ENCODE measurements at regions not wholly inside any gene's neighbourhood (a gene's known extent, or its start where the extent isn't known, plus 50 kb on each side); places are given as distances from the start of the nearest gene placed in this dataset.

DNA sequence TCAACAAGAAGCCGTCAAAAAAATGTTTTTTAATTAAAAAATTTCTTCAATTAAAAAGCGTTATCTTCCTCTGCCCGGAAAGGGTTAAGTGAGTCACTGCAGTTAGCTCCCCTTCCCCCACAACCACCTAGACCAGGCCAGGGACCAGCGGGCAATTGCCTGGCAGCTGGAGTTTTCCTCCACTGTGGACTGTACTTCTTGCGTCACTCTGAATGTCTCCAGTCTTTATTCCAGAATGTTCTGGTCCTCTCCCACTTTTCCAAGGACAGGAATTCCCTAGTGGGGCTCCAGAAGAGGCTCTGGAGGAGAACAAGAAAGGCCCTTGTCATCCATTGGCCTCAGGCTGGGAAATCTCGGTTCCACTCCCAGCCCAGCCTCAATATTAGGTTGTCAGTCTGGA is 114.0 kb downstream of the C9orf50 start:
- H3K9me3 ChIP-seq (replicated peaks): peaks cover 10% of the 10 kb centered on the region
- peaks cover 18% of the 10 kb centered on the region for H3K4me1 ChIP-seq (replicated peaks)
- H3K27ac ChIP-seq: 0 out of 2 replicates have a peak overlapping the region, but pooled peaks have one; percentile 1
- no peak for DNase-seq (ENCODE audit: low read depth in 1 of 2, low spot score in 2 of 2)
- no peak overlapping the region for H3K4me3 ChIP-seq
- H3K27me3 ChIP-seq (replicated peaks): no peaks in the 10 kb centered on the region
- peaks cover 5% of the 10 kb centered on the region; the same call in 1 of the 2 replicates for H3K36me3 ChIP-seq

DNA sequence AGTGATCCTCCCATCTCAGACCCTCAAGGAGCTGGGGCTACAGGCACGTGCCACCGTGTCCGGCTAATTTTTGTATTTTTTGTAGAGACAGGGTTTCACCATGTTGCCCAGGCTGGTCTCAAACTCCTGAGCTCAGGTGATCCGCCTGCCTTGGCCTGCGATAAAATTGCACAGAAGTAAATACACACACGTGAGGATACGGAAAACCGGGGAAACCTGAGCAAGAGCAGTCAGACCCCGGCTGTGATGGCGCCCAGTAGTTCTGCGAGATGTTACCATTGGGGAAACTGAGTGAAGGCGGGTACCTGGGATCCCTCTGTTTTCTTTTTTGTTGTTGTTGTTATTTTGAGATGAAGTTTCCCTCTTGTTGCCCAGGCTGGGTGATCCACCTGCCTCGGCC is 114.9 kb downstream of the C9orf50 start:
- H3K9me3 ChIP-seq (replicated peaks): peaks cover 9% of the 10 kb centered on the region
- DNase-seq (ENCODE audit: low read depth in 1 of 2, low spot score in 2 of 2): no peak
- H3K4me1 ChIP-seq (replicated peaks): peaks cover 20% of the 10 kb centered on the region
- H3K4me3 ChIP-seq: no peak overlapping the region
- peaks cover 9% of the 10 kb centered on the region; the same call in 1 of the 2 replicates for H3K36me3 ChIP-seq
- no peaks in the 10 kb centered on the region for H3K27me3 ChIP-seq (replicated peaks)
- no peak overlapping the region for H3K27ac ChIP-seq

DNA sequence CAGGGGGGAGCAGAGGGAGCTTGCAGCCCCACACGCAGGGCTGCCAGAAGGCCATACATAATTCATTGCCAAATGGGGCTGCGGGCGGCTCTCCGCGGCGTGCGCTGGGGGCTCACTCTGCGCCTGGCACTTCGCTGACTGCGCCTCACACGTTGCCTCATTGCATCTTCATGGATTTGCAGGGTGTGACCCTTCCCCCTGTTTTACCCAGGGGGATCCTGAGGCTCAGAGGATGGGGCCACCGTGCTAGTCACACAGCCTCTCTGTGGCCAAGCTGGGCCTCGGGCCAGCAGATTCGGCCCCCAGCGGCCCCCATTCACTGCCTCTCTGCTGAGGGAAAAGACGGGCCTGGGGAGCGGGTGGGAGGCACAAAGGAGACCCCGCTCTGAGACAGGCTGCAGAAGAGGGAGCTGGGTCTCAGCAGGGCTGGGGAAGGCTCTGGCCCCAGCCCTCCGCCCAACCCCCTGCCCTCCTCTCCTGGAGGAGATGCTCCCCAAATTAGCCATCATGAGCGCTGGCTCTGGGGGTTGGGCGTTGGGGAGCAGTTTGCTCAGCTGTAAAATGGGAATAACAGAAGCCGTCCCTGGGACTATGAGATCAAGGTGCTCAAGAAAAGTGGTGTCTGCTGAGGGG is 115.5 kb downstream of the C9orf50 start:
- peaks cover 27% of the 10 kb centered on the region for H3K4me1 ChIP-seq (replicated peaks)
- peaks cover 11% of the 10 kb centered on the region; the same call in 1 of the 2 replicates for H3K36me3 ChIP-seq
- H3K27me3 ChIP-seq (replicated peaks): no peaks in the 10 kb centered on the region
- H3K9me3 ChIP-seq (replicated peaks): peaks cover 3% of the 10 kb centered on the region
- no peak overlapping the region for H3K27ac ChIP-seq
- DNase-seq (ENCODE audit: low read depth in 1 of 2, low spot score in 2 of 2): no peak
- no peak overlapping the region for H3K4me3 ChIP-seq

DNA sequence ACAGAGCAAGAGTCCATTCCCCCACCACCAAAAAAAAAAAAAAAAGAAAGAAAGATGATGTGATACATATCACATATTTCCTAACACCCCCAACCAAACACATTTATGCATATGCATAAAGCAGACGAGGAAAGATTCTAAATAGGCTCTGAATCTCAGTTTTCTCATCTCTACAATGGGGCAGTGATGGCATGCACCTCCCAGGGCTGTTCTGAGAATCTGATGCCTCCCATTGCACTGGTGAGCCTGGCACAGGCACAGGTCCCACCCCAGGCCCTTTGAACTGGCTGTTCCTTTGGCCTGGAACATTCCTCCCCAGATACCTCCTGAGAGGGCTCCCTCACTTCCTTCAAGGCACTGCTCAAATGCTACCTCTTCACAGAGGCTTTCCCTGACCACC is 116.5 kb downstream of the C9orf50 start:
- Histone ChIP-seq H3K9me3 (replicated peaks) (no peaks in the 10 kb centered on the region), H3K27ac (no peak overlapping the region), H3K4me3 (no peak overlapping the region), H3K4me1 (replicated peaks) (peaks cover 37% of the 10 kb centered on the region), H3K36me3 (peaks cover 11% of the 10 kb centered on the region; the same call in 1 of the 2 replicates), H3K27me3 (replicated peaks) (no peaks in the 10 kb centered on the region)
- no peak for DNase-seq (ENCODE audit: low read depth in 1 of 2, low spot score in 2 of 2)

DNA sequence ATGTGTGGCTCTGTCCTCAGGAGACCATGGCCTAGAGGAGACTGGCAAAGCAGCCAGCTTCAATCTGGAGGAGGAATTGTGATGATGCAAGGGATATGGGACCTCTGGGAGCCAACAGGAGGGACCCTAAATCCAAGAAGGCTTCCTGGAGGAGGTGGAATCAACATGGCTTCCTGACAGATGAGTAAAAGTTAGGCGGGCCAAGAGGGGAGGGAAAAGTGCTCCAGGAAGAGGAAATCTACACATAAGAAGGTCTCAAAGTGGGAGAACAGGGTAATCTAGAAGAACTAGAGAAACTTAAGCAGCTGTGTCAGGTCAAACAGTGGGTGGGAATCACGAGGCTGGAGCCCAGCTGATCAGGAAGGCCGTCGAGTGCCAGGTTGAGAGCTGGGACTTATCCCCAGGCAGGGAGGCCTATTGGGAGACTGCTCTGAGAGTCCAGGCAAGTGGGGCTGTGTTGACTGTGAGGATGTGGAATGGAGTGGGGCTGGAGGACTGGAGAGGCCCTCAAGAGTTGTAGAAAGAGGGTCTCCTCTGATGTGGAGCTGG is 119.1 kb downstream of the C9orf50 start:
- Histone ChIP-seq H3K27me3 (replicated peaks) (no peaks in the 10 kb centered on the region), H3K27ac (no peak overlapping the region), H3K4me1 (replicated peaks) (peaks cover 45% of the 10 kb centered on the region), H3K9me3 (replicated peaks) (no peaks in the 10 kb centered on the region), H3K4me3 (no peak overlapping the region), H3K36me3 (peaks cover 13% of the 10 kb centered on the region; the same call in 1 of the 2 replicates)
- DNase-seq (ENCODE audit: low read depth in 1 of 2, low spot score in 2 of 2): no peak

DNA sequence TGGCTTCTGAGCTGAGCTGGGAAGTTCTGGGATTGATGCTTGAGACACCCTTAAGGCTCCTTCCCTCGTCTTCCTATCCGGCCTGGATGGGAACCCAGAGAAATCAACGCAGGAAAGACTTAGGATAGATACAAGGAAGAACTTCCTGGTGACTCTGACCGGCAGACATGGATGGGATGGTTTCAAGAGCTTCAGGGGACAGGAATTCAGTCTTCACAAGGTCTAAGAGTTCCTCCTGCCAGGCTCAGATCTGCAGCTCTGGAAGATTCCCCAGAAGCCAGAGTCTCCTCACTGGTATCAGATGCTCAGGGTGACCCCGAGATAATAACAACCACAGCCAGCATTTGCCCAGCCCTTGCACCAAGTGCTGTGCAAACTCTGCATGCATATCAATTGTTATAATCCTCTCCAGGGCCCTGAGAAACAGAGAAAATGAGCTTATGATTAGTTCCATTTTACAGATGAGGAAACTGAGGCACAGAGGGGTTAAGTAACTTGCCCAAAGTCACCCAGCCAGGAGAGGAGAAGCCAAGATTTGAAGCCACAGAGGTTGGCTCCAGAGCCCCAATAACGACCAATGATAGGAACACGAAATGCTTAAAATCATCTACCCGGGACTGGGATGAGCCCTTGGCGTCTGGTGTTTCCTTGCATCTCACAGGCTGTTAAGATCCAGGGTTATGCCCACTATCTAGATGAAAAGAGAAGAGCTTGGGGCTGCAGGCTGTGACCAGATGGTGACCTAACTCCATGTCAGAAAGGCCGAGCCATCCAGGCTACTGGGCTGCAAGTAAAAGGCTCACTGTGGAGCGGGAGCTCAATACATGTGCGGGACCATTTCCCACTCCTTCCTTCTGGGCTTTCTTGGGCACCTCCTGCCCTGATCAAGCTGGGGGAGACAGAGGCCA is 119.8 kb downstream of the C9orf50 start:
- Histone ChIP-seq H3K4me3 (no peak overlapping the region), H3K27ac (0 out of 2 replicates have a peak overlapping the region, but pooled peaks have one; percentile 44), H3K27me3 (replicated peaks) (no peaks in the 10 kb centered on the region), H3K36me3 (peaks cover 13% of the 10 kb centered on the region; the same call in 1 of the 2 replicates), H3K4me1 (replicated peaks) (peaks cover 46% of the 10 kb centered on the region), H3K9me3 (replicated peaks) (no peaks in the 10 kb centered on the region)
- no peak for DNase-seq (ENCODE audit: low read depth in 1 of 2, low spot score in 2 of 2)

DNA sequence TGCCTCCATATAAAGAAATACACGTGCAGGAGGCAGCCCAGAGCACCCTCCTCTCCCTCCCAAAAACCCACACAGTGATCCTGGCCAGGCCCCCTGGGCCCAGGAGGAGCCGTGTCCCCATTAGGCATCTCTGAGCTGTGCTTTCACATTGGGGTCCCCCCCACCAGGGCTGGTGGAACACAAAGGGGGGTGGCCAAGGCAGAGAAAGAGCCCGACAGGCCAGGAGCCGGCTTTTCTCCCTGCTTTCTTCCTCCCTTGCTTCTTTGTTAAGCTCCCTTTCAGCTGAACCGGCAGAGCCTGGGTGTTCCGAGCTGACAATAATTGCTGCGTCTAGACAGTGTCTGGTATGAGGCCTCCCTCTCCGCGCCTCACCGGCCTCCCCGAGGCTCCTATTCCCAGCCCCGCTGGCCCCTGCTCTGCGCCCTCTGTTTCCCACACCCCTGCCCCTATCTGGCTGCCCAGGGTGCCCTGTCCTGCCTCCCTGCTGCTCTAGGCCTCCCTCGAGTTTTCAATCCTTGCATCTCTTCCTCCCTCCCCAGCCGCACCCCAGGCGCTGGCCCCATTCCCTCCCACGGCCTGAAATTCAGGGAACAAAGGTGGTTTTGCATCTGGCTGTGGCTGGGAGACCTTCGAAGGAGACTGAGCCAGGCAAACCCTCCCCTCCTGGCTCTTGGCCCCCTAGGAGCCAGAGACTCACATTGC is 120.6 kb downstream of the C9orf50 start:
- DNase-seq (ENCODE audit: low read depth in 1 of 2, low spot score in 2 of 2): peak; percentile 58
- Histone ChIP-seq H3K27me3 (replicated peaks) (no peaks in the 10 kb centered on the region), H3K27ac (peak overlapping the region; percentile 44; the same call in 1 of the 2 replicates), H3K4me1 (replicated peaks) (peaks cover 54% of the 10 kb centered on the region), H3K36me3 (peaks cover 13% of the 10 kb centered on the region; the same call in 1 of the 2 replicates), H3K4me3 (no peak overlapping the region), H3K9me3 (replicated peaks) (no peaks in the 10 kb centered on the region)

DNA sequence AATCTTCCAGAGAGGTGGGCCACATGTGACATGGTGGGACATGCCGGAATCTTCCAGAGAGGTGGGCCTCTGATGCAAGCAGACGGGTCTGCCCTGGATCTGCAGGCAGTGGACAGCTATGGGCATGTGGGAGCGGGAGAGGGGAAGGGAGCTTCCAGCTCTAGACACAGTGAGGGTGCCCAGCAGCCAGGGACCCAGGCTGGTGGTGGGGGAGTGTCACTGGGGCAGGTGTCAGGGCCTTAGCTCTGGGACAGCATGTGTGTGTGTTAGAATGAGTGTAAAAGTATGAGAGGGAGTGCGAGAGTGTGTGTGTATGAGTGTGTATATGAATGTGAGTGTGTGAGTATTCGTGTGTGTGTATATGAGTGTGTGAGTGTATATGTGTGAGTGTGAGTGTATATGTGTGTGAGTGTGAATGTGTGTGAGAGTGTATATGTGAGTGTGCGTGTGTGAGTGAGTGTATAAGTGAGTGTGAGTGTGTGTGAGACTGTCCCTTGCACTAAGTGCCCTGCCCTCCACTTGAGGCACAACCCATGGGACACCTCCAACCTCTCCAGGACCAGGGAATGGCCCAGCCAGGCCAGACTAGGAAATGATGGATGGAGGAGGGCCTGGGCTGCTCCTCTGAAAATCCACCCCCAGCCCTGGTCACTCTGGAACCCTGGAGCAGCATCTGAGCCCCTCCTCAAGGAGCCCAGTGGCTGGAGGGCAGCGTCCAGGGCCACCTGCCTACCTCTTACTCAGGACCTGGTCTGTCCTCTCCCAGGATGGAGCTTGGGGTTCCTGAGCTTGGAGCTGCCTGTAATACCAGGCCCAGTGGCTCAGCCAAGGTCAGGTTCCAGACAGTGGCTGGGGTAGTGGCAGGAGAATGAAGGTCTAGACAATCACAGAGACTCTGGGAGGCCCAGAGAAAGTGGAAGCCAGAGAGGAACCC is 122.2 kb downstream of the C9orf50 start:
- Histone ChIP-seq H3K4me3 (no peak overlapping the region), H3K27ac (no peak overlapping the region), H3K4me1 (replicated peaks) (peaks cover 57% of the 10 kb centered on the region), H3K27me3 (replicated peaks) (no peaks in the 10 kb centered on the region), H3K9me3 (replicated peaks) (no peaks in the 10 kb centered on the region), H3K36me3 (peaks cover 16% of the 10 kb centered on the region)
- DNase-seq (ENCODE audit: low read depth in 1 of 2, low spot score in 2 of 2): no peak

DNA sequence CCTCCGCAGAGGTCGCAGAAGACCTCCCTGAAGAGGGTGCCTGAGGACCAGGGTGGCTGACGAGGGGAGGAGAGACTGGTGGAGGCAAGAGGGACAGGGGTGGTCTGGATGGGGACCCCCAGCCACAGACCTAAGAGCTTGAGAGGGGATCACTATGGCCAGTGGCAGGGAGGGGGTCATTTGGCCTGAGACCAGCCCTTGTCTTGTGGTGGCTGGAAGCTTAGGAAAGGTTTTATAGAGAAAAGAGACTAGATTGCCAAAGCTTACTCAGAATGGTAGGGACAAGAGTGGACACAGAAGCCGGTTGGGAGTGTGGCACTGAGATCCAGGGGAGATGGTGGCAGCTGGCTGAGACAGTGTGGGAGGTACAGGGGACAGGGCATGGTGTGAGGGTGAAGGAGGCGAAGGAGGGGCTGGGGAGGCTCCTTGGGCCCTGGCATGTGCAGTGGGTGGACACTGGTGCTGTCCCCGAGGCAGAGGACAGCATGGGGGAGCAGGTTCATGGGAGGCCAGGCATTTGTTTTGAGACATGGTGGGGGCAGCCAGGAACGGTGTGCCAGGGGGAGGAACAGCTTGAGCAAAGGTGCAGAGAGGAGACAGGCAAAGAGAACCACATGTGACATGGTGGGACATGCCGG is 123.0 kb downstream of the C9orf50 start:
- DNase-seq (ENCODE audit: low read depth in 1 of 2, low spot score in 2 of 2): no peak
- H3K36me3 ChIP-seq: peaks cover 11% of the 10 kb centered on the region
- peak overlapping the region; percentile 74 for H3K27ac ChIP-seq
- H3K9me3 ChIP-seq (replicated peaks): no peaks in the 10 kb centered on the region
- H3K4me3 ChIP-seq: peak overlapping the region; percentile 41
- H3K27me3 ChIP-seq (replicated peaks): no peaks in the 10 kb centered on the region
- peaks cover 57% of the 10 kb centered on the region for H3K4me1 ChIP-seq (replicated peaks)

DNA sequence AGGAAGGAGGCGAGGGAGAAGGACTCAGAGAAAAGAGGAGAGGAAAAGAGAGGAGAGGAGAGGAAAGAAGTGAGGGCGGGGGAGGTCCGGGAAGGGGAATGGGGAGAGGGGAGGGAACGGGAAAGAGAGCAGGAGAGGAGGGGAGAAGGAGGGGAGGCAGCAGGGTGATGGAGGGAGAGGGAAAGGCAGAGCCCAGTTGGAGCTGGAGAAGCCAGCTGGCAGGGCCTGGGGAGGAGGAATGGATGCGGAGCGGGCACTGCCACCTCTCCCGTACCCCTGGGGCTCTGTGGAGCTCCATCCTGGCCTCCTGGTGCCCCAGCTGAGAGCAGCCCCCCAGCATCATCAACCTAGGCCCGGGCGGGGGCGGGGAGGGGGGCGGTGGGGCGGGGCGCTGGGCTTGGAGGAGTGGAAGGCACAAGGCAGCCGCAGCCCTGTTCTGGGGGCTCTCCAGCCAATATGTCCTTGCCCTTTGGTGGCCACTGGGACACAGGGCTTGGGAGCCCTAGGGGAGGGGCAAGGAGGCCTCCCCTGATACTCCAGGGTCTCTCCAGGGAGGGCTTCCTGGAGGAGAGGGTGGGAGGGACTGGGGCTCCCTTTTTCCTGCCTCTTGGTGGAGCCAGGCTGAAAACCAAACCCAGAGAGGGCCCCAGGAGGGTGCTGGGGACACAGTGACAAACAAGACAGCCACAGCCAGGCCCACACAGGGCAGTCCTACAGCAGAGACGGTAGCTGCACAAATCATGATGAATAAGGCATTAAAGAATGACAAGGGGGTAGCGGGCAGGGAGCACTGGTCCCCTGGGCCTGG is 123.7 kb downstream of the C9orf50 start:
- H3K4me1 ChIP-seq (replicated peaks): peaks cover 57% of the 10 kb centered on the region
- H3K4me3 ChIP-seq: peak overlapping the region; percentile 41
- peak overlapping the region; percentile 74 for H3K27ac ChIP-seq
- H3K27me3 ChIP-seq (replicated peaks): no peaks in the 10 kb centered on the region
- no peaks in the 10 kb centered on the region for H3K9me3 ChIP-seq (replicated peaks)
- peaks cover 17% of the 10 kb centered on the region for H3K36me3 ChIP-seq
- DNase-seq (ENCODE audit: low read depth in 1 of 2, low spot score in 2 of 2): peak; percentile 70 to 74

DNA sequence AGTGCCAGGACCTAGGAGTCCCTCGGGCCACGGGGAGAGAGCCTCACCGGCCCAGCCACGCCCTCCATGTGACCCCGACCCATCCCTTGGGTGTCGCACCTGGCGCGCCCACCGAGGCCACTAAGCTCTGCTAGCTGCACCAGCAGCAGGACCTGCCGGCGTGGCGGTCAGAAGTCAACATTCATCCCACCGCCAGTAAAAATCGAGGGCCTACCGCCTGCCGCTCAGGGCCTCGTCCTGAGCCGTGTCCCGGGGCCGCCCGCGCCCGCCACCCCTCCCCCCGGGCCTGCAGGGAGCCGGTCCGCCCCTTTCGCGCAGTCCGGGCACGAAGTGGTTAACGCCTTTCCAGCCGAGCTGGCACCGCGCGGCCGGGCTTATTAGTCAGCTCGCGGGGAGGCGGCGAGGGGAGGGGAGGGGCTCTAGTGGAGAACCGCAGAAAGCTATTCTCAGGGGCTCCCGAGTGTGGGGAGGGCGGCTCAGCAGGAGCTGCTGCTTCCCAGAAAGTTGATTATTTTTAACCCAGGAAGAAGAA is 124.4 kb downstream of the C9orf50 start:
- Histone ChIP-seq H3K27me3 (replicated peaks) (no peaks in the 10 kb centered on the region), H3K4me3 (peak overlapping the region; percentile 41), H3K27ac (peak overlapping the region; percentile 74), H3K4me1 (replicated peaks) (peaks cover 61% of the 10 kb centered on the region), H3K36me3 (peaks cover 20% of the 10 kb centered on the region), H3K9me3 (replicated peaks) (no peaks in the 10 kb centered on the region)
- peak; percentile 90 to 96 for DNase-seq (ENCODE audit: low read depth in 1 of 2, low spot score in 2 of 2)
